GM18508 (cell line): ENCODE measurements at regions not wholly inside any gene's neighbourhood (a gene's known extent, or its start where the extent isn't known, plus 50 kb on each side); places are given as distances from the start of the nearest gene placed in this dataset.
A peak's percentile ranks its signal among the peaks of the same experiment; 100 is the strongest.

Experiments used
- ATAC-seq: cut with Tn5 transposase; IDR thresholded peaks from one replicate; pipeline ENCODE4 v1.9.1; 2021; ENCODE audit warnings: moderate number of reproducible peaks; ENCODE audit not compliant: insufficient read depth, unreplicated experiment

GRCh38 chr4:122555216-122555615 is 65.7 kb downstream of the IL21 start:
- no peak for ATAC-seq

GRCh38 chr4:122553432-122553831 is 67.4 kb downstream of the IL21 start:
- ATAC-seq = no peak

- no peak for ATAC-seq
Observed at GRCh38 chr4:122552898-122553297, 68.0 kb downstream of the IL21 start.

- no peak for ATAC-seq
Observed at GRCh38 chr4:122548886-122549630, 71.8 kb downstream of the IL21 start.

GRCh38 chr4:122548452-122548851 is 72.4 kb downstream of the IL21 start:
- no peak for ATAC-seq

GRCh38 chr4:122542411-122543236 is 78.2 kb downstream of the IL21 start:
- peak; percentile 85 for ATAC-seq

- peak; percentile 3 for ATAC-seq
Observed at GRCh38 chr4:122541996-122542395, 78.9 kb downstream of the IL21 start.

GRCh38 chr4:122540838-122541237 is 80.0 kb downstream of the IL21 start:
- no peak for ATAC-seq

GRCh38 chr4:122539861-122540465 is 80.9 kb downstream of the IL21 start:
- ATAC-seq = no peak

- ATAC-seq = no peak
Observed at GRCh38 chr4:122537388-122538135, 81.0 kb upstream of the IL2 start.

- no peak for ATAC-seq
Observed at GRCh38 chr4:122536001-122536400, 79.5 kb upstream of the IL2 start.

- no peak for ATAC-seq
Observed at GRCh38 chr4:122534776-122535175, 78.3 kb upstream of the IL2 start.

- no peak for ATAC-seq
Observed at GRCh38 chr4:122533841-122534240, 77.3 kb upstream of the IL2 start.

- ATAC-seq = no peak
Observed at GRCh38 chr4:122532766-122533165, 76.2 kb upstream of the IL2 start.

GRCh38 chr4:122531514-122531913 is 75.0 kb upstream of the IL2 start:
- ATAC-seq = no peak

GRCh38 chr4:122531038-122531437 is 74.5 kb upstream of the IL2 start:
- ATAC-seq = no peak

GRCh38 chr4:122528879-122529278 is 72.4 kb upstream of the IL2 start:
- ATAC-seq = no peak

GRCh38 chr4:122525865-122526264 is 69.3 kb upstream of the IL2 start:
- ATAC-seq = no peak

GRCh38 chr4:122524176-122524575 is 67.7 kb upstream of the IL2 start:
- no peak for ATAC-seq

GRCh38 chr4:122522944-122523343 is 66.4 kb upstream of the IL2 start:
- ATAC-seq = no peak

- ATAC-seq = no peak
Observed at GRCh38 chr4:122517345-122517744, 60.8 kb upstream of the IL2 start.
